GM12878 (cell line): ENCODE measurements at regions not wholly inside any gene's neighbourhood (a gene's known extent, or its start where the extent isn't known, plus 50 kb on each side); places are given as distances from the start of the nearest gene placed in this dataset.

ENCODE experiments used
- ATAC-seq: fragments of 200-7000 bp; cut with Tn5 transposase; 3 replicates; pipeline ENCODE4 v1.9.1; 2020; ENCODE audit warnings: mild to moderate bottlenecking, moderate library complexity
- BruUV-seq: library from RNA; stranded (reverse); fragments of 400-500 nt; replicated peaks from 2 replicates; lab custom pipeline; 2021; lab: Mats Ljungman, UMichigan
- CTCF ChIA-PET: fragments of 300-600 bp; sonication (Branson Sonifier 250); formaldehyde crosslinking; extraction: SDS; loops from one replicate; lab custom pipeline; 2021; ENCODE audit warnings: inconsistent platforms; lab: Yijun Ruan, JAX
- POLR2A ChIA-PET: fragments of 350-600 bp; formaldehyde crosslinking; extraction: SDS; loops from one replicate; lab custom pipeline; 2021; ENCODE audit warnings: inconsistent platforms; lab: Charles Lee
- RAD21 ChIA-PET: fragments of 300-600 bp; sonication (Branson Sonifier 250); formaldehyde crosslinking; loops from one replicate; lab custom pipeline; 2023; ENCODE audit warnings: antibody characterized with exemption; ENCODE audit not compliant: unreplicated experiment; lab: Charles Lee
- SMC1A ChIA-PET: fragments of 300-600 bp; sonication (Branson Sonifier 250); formaldehyde crosslinking; loops from one replicate; lab custom pipeline; 2023; ENCODE audit not compliant: unreplicated experiment, uncharacterized antibody; lab: Charles Lee
- DNase-seq: peaks from one replicate; pipeline ENCODE4 v3.0.0-alpha.2; 2011; ENCODE audit warnings: low read depth, low spot score
- FAIRE-seq: peaks from 3 replicates; lab custom pipeline; 2011; peaks lifted over from hg19 to GRCh38; lab: Jason Lieb, UNC
- H2AFZ ChIP-seq: 2 replicates; pipeline ENCODE4 v1.6.0; 2011; ENCODE audit warnings: low read depth, low read length, control low read depth; ENCODE audit not compliant: control insufficient read depth
- H3K27ac ChIP-seq: 2 replicates; pipeline ENCODE4 v1.5.1; 2011; ENCODE audit warnings: control low read depth; ENCODE audit not compliant: control insufficient read depth, insufficient read depth
- H3K27me3 ChIP-seq, 2 experiments: replicated peaks in 1 of 2; 2 replicates each; pipeline versions ENCODE4 v1.6.0 to v1.6.1; 2011; ENCODE audit warnings: low read length in 1 of 2; ENCODE audit not compliant: control insufficient read depth in 2 of 2, insufficient read depth in 2 of 2
- H3K36me3 ChIP-seq, 2 experiments: 2 replicates each; pipeline ENCODE4 v1.5.1; 2011; ENCODE audit warnings: low read length in 1 of 2; ENCODE audit not compliant: control insufficient read depth in 2 of 2, insufficient read depth in 2 of 2
- H3K4me1 ChIP-seq: 2 replicates; pipeline ENCODE4 v1.6.1; 2011; ENCODE audit warnings: mild to moderate bottlenecking, low read length, moderate library complexity, mixed read lengths; ENCODE audit not compliant: control insufficient read depth, insufficient read depth
- H3K4me2 ChIP-seq: 2 replicates; pipeline ENCODE4 v1.6.0; 2011; ENCODE audit warnings: control low read depth; ENCODE audit not compliant: control insufficient read depth, insufficient read depth
- H3K4me3 ChIP-seq: fragments of 200-600 bp; sonication (generic); 2 replicates; pipeline ENCODE4 v1.5.1; 2016
- H3K79me2 ChIP-seq: 2 replicates; pipeline ENCODE4 v1.6.0; 2011; ENCODE audit warnings: low read length; ENCODE audit not compliant: control insufficient read depth, insufficient read depth
- H3K9ac ChIP-seq: 2 replicates; pipeline ENCODE4 v1.8.0; 2011; ENCODE audit warnings: low read length, control low read depth, mixed read lengths; ENCODE audit not compliant: control insufficient read depth, insufficient read depth
- H3K9me3 ChIP-seq: replicated peaks from 3 replicates; pipeline ENCODE4 v1.5.1; 2011; ENCODE audit warnings: mild to moderate bottlenecking, low read length; ENCODE audit not compliant: control insufficient read depth, insufficient read depth
- H4K20me1 ChIP-seq: 2 replicates; pipeline ENCODE4 v1.6.0; 2011; ENCODE audit not compliant: control insufficient read depth, insufficient read depth
- ATF7 ChIP-seq: fragments of 450-650 bp; IDR thresholded peaks from 2 replicates; pipeline ENCODE4 v1.6.1; 2016; ENCODE audit warnings: low read depth, mild to moderate bottlenecking
- CBX5 ChIP-seq: sonication (generic); IDR thresholded peaks from 2 replicates; pipeline ENCODE4 v1.6.1; 2016; ENCODE audit warnings: low read depth, moderate library complexity, mild to moderate bottlenecking, inconsistent platforms
- CHD1 ChIP-seq: IDR thresholded peaks from 2 replicates; pipeline ENCODE4 v1.6.1; 2012; ENCODE audit warnings: low read depth, low read length, improper control_type of control experiment
- CREB1 ChIP-seq: IDR thresholded peaks from 2 replicates; pipeline ENCODE4 v1.6.1; 2012; ENCODE audit warnings: low read depth, mild to moderate bottlenecking, inconsistent platforms
- E2F8 ChIP-seq: fragments of 450-650 bp; IDR thresholded peaks from 2 replicates; pipeline ENCODE4 v1.6.1; 2018; ENCODE audit warnings: mild to moderate bottlenecking, low read depth, moderate library complexity; ENCODE audit not compliant: partially characterized antibody
- ELK1 ChIP-seq: IDR thresholded peaks from 2 replicates; pipeline ENCODE4 v1.6.1; 2012; ENCODE audit warnings: low read depth, low read length, improper control_type of control experiment
- IKZF1 ChIP-seq: fragments of 450-650 bp; conservative IDR thresholded peaks from 2 replicates; pipeline ENCODE4 v1.6.1; 2017; ENCODE audit warnings: antibody characterized with exemption, mild to moderate bottlenecking
- LARP7 ChIP-seq: fragments of 450-650 bp; IDR thresholded peaks from 2 replicates; pipeline ENCODE4 v1.6.1; 2017; ENCODE audit warnings: mild to moderate bottlenecking
- RUNX3 ChIP-seq: IDR thresholded peaks from 2 replicates; pipeline ENCODE4 v1.6.1; 2012; ENCODE audit warnings: low read length, inconsistent platforms
- SMC3 ChIP-seq: IDR thresholded peaks from 2 replicates; pipeline ENCODE4 v1.6.1; 2011; ENCODE audit warnings: low read length, improper control_type of control experiment, borderline replicate concordance
- SP1 ChIP-seq: IDR thresholded peaks from one replicate; pipeline ENCODE4 v1.6.1; 2011; ENCODE audit warnings: low read depth, low read length
- SRF ChIP-seq, 2 experiments: IDR thresholded peaks; 2 replicates each; pipeline ENCODE4 v1.6.1; 2011; ENCODE audit warnings: low read depth in 2 of 2, low read length in 2 of 2, mild to moderate bottlenecking in 1 of 2, moderate library complexity in 1 of 2
- USF2 ChIP-seq: IDR thresholded peaks from 2 replicates; pipeline ENCODE4 v1.6.1; 2011; ENCODE audit warnings: low read depth, low read length, improper control_type of control experiment, borderline replicate concordance
- ZBTB4 ChIP-seq: fragments of 450-650 bp; formaldehyde crosslinking; IDR thresholded peaks from 2 replicates; pipeline ENCODE4 v1.4.0; 2022; ENCODE audit warnings: mild to moderate bottlenecking, moderate library complexity
- ZNF217 ChIP-seq: fragments of 450-650 bp; IDR thresholded peaks from 2 replicates; pipeline ENCODE4 v1.6.1; 2017; ENCODE audit warnings: antibody characterized with exemption, mild to moderate bottlenecking
- WGBS: methylation state at CpG from one replicate; pipeline ENCODE4 v1.1.6; 2016; ENCODE audit warnings: low lambda C conversion rate; ENCODE audit not compliant: insufficient replicate concordance, insufficient coverage; ENCODE audit errors: missing lambda C conversion rate; 5-methylcytosine and 5-hydroxymethylcytosine counted together
- in situ Hi-C: fragments of 300-500 bp; cut with MboI; formaldehyde crosslinking; loops from 9 replicates; pipeline ENCODE4 v1.14.3; 2018; ENCODE audit warnings: mixed read lengths
- intact Hi-C: fragments of 100-400 bp; cut with micrococcal nuclease; formaldehyde crosslinking; loops from one replicate; pipeline ENCODE4 v1.14.2; 2022; ENCODE audit not compliant: unreplicated experiment
- TF ChIP-seq, protein P1 (sequence below): fragments of 150-350 bp; IDR thresholded peaks from 2 replicates; pipeline ENCODE4 v1.6.1; 2014; ENCODE audit warnings: mild to moderate bottlenecking, low read depth, low read length

GRCh38 chr4:72895408-72895807 is 174.1 kb downstream of the COX18 start:
- SMC1A ChIA-PET = no interaction called here
- intact Hi-C loops = no loop called here
- Histone ChIP-seq H3K4me3 (no peak overlapping the region), H4K20me1 (no peaks in the 10 kb centered on the region)
- RAD21 ChIA-PET = no interaction called here
- no peak for ATAC-seq
- TF ChIP-seq ATF7 (no peak), SP1 (no peak), ZBTB4 (no peak), USF2 (no peak), CHD1 (no peak), RUNX3 (no peak), E2F8 (no peak), SRF (IDR thresholded peaks at IDR 0.05; ENCODE audit: low read depth in 2 of 2, low read length in 2 of 2) (no peak), SMC3 (no peak), LARP7 (no peak), IKZF1 (no peak), CBX5 (no peak), CREB1 (no peak), ELK1 (no peak), ZNF217 (no peak)
- TF ChIP-seq, protein P1, sequence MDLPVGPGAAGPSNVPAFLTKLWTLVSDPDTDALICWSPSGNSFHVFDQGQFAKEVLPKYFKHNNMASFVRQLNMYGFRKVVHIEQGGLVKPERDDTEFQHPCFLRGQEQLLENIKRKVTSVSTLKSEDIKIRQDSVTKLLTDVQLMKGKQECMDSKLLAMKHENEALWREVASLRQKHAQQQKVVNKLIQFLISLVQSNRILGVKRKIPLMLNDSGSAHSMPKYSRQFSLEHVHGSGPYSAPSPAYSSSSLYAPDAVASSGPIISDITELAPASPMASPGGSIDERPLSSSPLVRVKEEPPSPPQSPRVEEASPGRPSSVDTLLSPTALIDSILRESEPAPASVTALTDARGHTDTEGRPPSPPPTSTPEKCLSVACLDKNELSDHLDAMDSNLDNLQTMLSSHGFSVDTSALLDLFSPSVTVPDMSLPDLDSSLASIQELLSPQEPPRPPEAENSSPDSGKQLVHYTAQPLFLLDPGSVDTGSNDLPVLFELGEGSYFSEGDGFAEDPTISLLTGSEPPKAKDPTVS = no peak
- TF ChIP-seq, all 136 proteins: peak for 0
- FAIRE-seq = no peak
- BruUV-seq = no TSS peak
- H3K36me3 ChIP-seq = no peaks in the 10 kb centered on the region
- POLR2A ChIA-PET = no interaction called here
- H3K4me1 ChIP-seq = no peaks in the 10 kb centered on the region
- H3K9me3 ChIP-seq = no peaks in the 10 kb centered on the region
- H3K27me3 ChIP-seq = no peaks in the 10 kb centered on the region
- WGBS = 43% methylated on average over 5 of the region's 5 CpGs
- no peak overlapping the region for H3K9ac ChIP-seq
- no peak overlapping the region for H2AFZ ChIP-seq
- CTCF ChIA-PET = no interaction called here
- no peak overlapping the region for H3K4me2 ChIP-seq
- in situ Hi-C loops = no loop called here
- no peaks in the 10 kb centered on the region for H3K79me2 ChIP-seq
- no peak overlapping the region for H3K27ac ChIP-seq
- DNase-seq = no peak
